HFF-Myc (cell line): ENCODE measurements at regions not wholly inside any gene's neighbourhood (a gene's known extent, or its start where the extent isn't known, plus 50 kb on each side); places are given as distances from the start of the nearest gene placed in this dataset.

Experiments used
- DNase-seq: peaks from one replicate; pipeline ENCODE4 v3.0.0-alpha.2; 2011; ENCODE audit warnings: low read depth; ENCODE audit errors: extremely low read depth
- H3K4me3 ChIP-seq: replicated peaks from 2 replicates; pipeline ENCODE4 v1.5.1; 2011; ENCODE audit warnings: low read depth, mild to moderate bottlenecking, control low read depth, low read length
- CTCF ChIP-seq: IDR thresholded peaks from 2 replicates; pipeline ENCODE4 v1.5.1; 2012; ENCODE audit warnings: mild to moderate bottlenecking, low read depth, low read length, control low read depth; ENCODE audit errors: missing control alignments

- no peak for DNase-seq
- H3K4me3 ChIP-seq, result no peak overlapping the region
- TF ChIP-seq CTCF, result no peak
Observed at GRCh38 chr12:89239534-89239933, 112.8 kb downstream of the DUSP6 start.

- no peak for DNase-seq
- TF ChIP-seq CTCF, result no peak
- no peak overlapping the region for H3K4me3 ChIP-seq
Observed at GRCh38 chr12:89238593-89238992, 113.7 kb downstream of the DUSP6 start.

DNA sequence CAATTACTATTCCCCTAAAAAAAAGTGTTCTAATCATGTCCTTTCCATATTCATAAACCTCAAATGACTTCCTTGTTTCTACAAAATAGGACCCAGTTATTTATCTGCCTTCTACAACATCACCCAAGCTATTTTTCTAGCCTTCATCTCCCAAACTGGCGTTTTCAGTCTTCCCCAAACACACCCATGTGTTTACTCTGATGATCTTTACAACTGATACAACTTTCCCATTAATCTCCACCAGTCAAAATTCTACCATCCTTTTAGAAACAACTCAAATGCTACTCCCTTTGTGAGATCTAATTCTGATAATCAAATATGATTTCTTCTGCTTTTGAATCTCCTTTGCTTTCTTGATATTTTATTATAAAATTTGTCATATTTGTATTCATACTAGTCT, 114.5 kb downstream of the DUSP6 start:
- DNase-seq, result no peak
- no peak for TF ChIP-seq CTCF
- H3K4me3 ChIP-seq, result no peak overlapping the region

DNA sequence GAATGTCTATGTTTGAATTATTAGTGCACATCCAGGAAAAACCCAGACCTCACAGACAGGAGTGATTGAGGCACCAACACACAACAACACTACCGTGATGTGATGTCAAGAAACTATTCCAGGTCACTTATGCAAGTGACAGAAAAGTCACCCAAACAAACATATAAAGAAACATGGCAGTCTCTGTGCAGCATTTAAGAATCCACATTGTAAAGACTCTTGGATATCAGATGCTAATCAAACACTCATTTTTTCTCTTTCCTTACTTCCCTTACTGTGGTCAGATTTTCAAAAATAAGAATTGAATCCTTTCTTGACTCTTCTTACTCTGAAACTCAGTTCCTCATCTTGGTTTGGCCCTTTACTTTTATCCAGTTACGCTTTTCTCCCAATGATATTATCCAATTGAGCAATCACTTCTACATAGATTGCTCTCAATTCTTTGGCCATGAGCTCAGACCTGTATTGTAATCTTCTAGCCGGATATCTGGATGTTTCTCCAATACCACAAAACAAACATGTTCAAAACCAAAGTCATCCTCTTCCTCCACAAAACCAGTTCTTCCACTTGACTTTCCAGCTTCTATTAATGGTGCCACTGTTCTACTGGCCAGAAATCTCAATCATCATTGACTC, 115.4 kb downstream of the DUSP6 start:
- TF ChIP-seq CTCF, result no peak
- no peak for DNase-seq
- H3K4me3 ChIP-seq, result no peak overlapping the region

DNA sequence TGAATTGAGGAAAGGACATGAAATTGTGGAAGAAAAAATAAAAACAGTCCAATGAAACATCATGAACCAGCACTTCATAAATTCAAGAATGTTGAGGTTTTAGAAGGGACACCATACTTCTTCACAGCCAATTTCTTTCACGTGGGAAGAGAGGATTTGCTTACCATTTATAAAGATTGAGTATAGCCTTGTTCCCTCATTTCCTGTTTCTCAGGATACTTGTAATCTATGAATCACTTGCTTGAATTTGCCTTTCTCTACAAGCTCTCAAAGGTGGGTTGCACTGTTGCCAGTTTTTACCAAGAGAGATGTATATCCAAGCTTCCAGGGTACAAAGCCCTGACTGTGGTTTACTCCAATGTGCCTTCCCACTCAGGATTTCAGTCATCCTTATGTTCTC, 116.1 kb downstream of the DUSP6 start:
- no peak for TF ChIP-seq CTCF
- no peak for DNase-seq
- H3K4me3 ChIP-seq, result no peak overlapping the region

GRCh38 chr12:89235189-89235993, 116.9 kb downstream of the DUSP6 start:
- H3K4me3 ChIP-seq, result no peak overlapping the region
- no peak for DNase-seq
- TF ChIP-seq CTCF, result no peak
